IMR-90 (cell line): ENCODE measurements at regions not wholly inside any gene's neighbourhood (a gene's known extent, or its start where the extent isn't known, plus 50 kb on each side); places are given as distances from the start of the nearest gene placed in this dataset.

ENCODE experiments used
- ATAC-seq: fragments of 200-7000 bp; cut with Tn5 transposase; 2 replicates; pipeline ENCODE4 v1.9.1; 2020; ENCODE audit warnings: low read depth, mild to moderate bottlenecking, moderate library complexity
- BruUV-seq: library from RNA; stranded (reverse); fragments of 400-500 nt; replicated peaks from 2 replicates; lab custom pipeline; 2021; lab: Mats Ljungman, UMichigan
- CTCF ChIA-PET: fragments of 300-600 bp; formaldehyde crosslinking; extraction: SDS; loops from one replicate; lab custom pipeline; 2021; ENCODE audit warnings: antibody characterized with exemption; lab: Yijun Ruan, JAX
- POLR2A ChIA-PET: fragments of 300-600 bp; sonication (Branson Sonifier 250); formaldehyde crosslinking; loops from one replicate; lab custom pipeline; 2022; ENCODE audit warnings: antibody characterized with exemption; ENCODE audit not compliant: unreplicated experiment; lab: Charles Lee
- DNase-seq: peaks from one replicate; pipeline ENCODE4 v3.0.0; 2013
- H2AFZ ChIP-seq: replicated peaks from 2 replicates; pipeline ENCODE3; 2013; ENCODE audit warnings: low read length, mild to moderate bottlenecking; ENCODE audit not compliant: poor library complexity
- H2AK5ac ChIP-seq: 2 replicates; pipeline ENCODE4 v1.6.1; 2013; ENCODE audit warnings: low read depth, low read length, inconsistent platforms
- H2AK9ac ChIP-seq: replicated peaks from 2 replicates; pipeline ENCODE3; 2013; ENCODE audit warnings: mild to moderate bottlenecking, low read depth, low read length, moderate library complexity; ENCODE audit not compliant: poor library complexity
- H2BK120ac ChIP-seq: 2 replicates; pipeline ENCODE4 v1.6.1; 2013; ENCODE audit warnings: low read depth, low read length, inconsistent platforms
- H2BK15ac ChIP-seq: 3 replicates; pipeline ENCODE4 v1.6.1; 2013; ENCODE audit warnings: low read depth, low read length, inconsistent platforms
- H2BK20ac ChIP-seq: 2 replicates; pipeline ENCODE4 v1.6.1; 2013; ENCODE audit warnings: low read depth, mild to moderate bottlenecking, inconsistent platforms, low read length, moderate library complexity
- H2BK5ac ChIP-seq: 2 replicates; pipeline ENCODE4 v1.6.1; 2013; ENCODE audit warnings: mild to moderate bottlenecking, low read depth, low read length, inconsistent platforms; ENCODE audit not compliant: poor library complexity, severe bottlenecking
- H3K14ac ChIP-seq: replicated peaks from 2 replicates; pipeline ENCODE4 v1.6.1; 2013; ENCODE audit warnings: low read depth, low read length, inconsistent platforms
- H3K18ac ChIP-seq: 2 replicates; pipeline ENCODE4 v1.6.1; 2013; ENCODE audit warnings: low read depth, low read length, control low read depth
- H3K23ac ChIP-seq: 2 replicates; pipeline ENCODE4 v1.6.1; 2013; ENCODE audit warnings: low read depth, low read length, inconsistent platforms
- H3K27ac ChIP-seq: 2 replicates; pipeline ENCODE4 v1.5.1; 2013; ENCODE audit warnings: mild to moderate bottlenecking, control low read depth, low read length; ENCODE audit not compliant: insufficient read depth
- H3K27me3 ChIP-seq: 2 replicates; pipeline ENCODE4 v1.6.1; 2013; ENCODE audit warnings: low read length; ENCODE audit not compliant: control insufficient read depth, insufficient read depth
- H3K36me3 ChIP-seq: 2 replicates; pipeline ENCODE4 v1.6.1; 2013; ENCODE audit warnings: low read length, mixed read lengths; ENCODE audit not compliant: control insufficient read depth, insufficient read depth
- H3K4ac ChIP-seq: 2 replicates; pipeline ENCODE4 v1.6.1; 2013; ENCODE audit warnings: low read depth, low read length, inconsistent platforms
- H3K4me1 ChIP-seq: 2 replicates; pipeline ENCODE4 v1.6.1; 2013; ENCODE audit warnings: low read length, mixed read lengths; ENCODE audit not compliant: control insufficient read depth, insufficient read depth
- H3K4me2 ChIP-seq: 2 replicates; pipeline ENCODE4 v1.6.1; 2013; ENCODE audit warnings: low read depth, mild to moderate bottlenecking, control low read depth, low read length, moderate library complexity
- H3K4me3 ChIP-seq: 2 replicates; pipeline ENCODE4 v1.5.1; 2013; ENCODE audit warnings: low read depth, mild to moderate bottlenecking, control low read depth, low read length, moderate library complexity; ENCODE audit not compliant: insufficient read depth
- H3K56ac ChIP-seq: 2 replicates; pipeline ENCODE4 v1.6.1; 2013; ENCODE audit warnings: low read length, inconsistent platforms; ENCODE audit not compliant: insufficient read depth; ENCODE audit errors: extremely low read depth
- H3K79me1 ChIP-seq, 2 experiments: 2 replicates each; pipeline ENCODE4 v1.6.1; 2013; ENCODE audit warnings: low read length in 2 of 2, inconsistent platforms in 1 of 2, low read depth in 1 of 2
- H3K9ac ChIP-seq: 2 replicates; pipeline ENCODE4 v1.6.1; 2013; ENCODE audit warnings: low read depth, low read length, control low read depth
- H3K9me1 ChIP-seq: 2 replicates; pipeline ENCODE4 v1.6.1; 2013; ENCODE audit warnings: low read length, inconsistent platforms; ENCODE audit not compliant: insufficient read depth
- H3K9me3 ChIP-seq: 2 replicates; pipeline ENCODE4 v1.6.1; 2013; ENCODE audit warnings: low read length; ENCODE audit not compliant: control insufficient read depth, insufficient read depth
- H4K20me1 ChIP-seq: 2 replicates; pipeline ENCODE4 v1.6.1; 2013; ENCODE audit warnings: low read length, inconsistent platforms; ENCODE audit not compliant: insufficient read depth
- H4K5ac ChIP-seq: 2 replicates; pipeline ENCODE4 v1.6.1; 2013; ENCODE audit warnings: mild to moderate bottlenecking, low read depth, low read length, control low read depth
- H4K8ac ChIP-seq, 2 experiments: 2 replicates each; pipeline ENCODE4 v1.6.1; 2013; ENCODE audit warnings: low read depth in 2 of 2, low read length in 2 of 2, control low read depth in 1 of 2, inconsistent platforms in 1 of 2
- H4K91ac ChIP-seq: 2 replicates; pipeline ENCODE4 v1.6.1; 2013; ENCODE audit warnings: low read depth, low read length, inconsistent platforms; ENCODE audit not compliant: insufficient read depth
- BHLHE40 ChIP-seq: fragments of 150-350 bp; IDR thresholded peaks from 2 replicates; pipeline ENCODE4 v1.6.1; 2016; ENCODE audit warnings: mild to moderate bottlenecking, low read depth, low read length
- CEBPB ChIP-seq: IDR thresholded peaks from 2 replicates; pipeline ENCODE4 v1.6.1; 2012; ENCODE audit warnings: low read depth, low read length, improper control_type of control experiment
- CHD1 ChIP-seq: IDR thresholded peaks from 2 replicates; pipeline ENCODE4 v1.6.1; 2012; ENCODE audit warnings: low read depth, low read length, improper control_type of control experiment
- CTCF ChIP-seq: conservative IDR thresholded peaks from 2 replicates; pipeline ENCODE4 v1.5.1; 2012; ENCODE audit warnings: mild to moderate bottlenecking, low read depth, low read length, improper control_type of control experiment
- ELK1 ChIP-seq: fragments of 150-350 bp; IDR thresholded peaks from 2 replicates; pipeline ENCODE4 v1.6.1; 2016; ENCODE audit warnings: low read depth, mild to moderate bottlenecking, low read length, moderate library complexity, borderline replicate concordance
- FOS ChIP-seq: fragments of 150-350 bp; IDR thresholded peaks from 2 replicates; pipeline ENCODE4 v1.6.1; 2016; ENCODE audit warnings: low read depth, low read length
- MAFK ChIP-seq: IDR thresholded peaks from 2 replicates; pipeline ENCODE4 v1.6.1; 2012; ENCODE audit warnings: low read depth, low read length, improper control_type of control experiment
- MAZ ChIP-seq: IDR thresholded peaks from 2 replicates; pipeline ENCODE4 v1.6.1; 2012; ENCODE audit warnings: low read depth, mild to moderate bottlenecking, low read length, improper control_type of control experiment, moderate library complexity, borderline replicate concordance
- MXI1 ChIP-seq: IDR thresholded peaks from 2 replicates; pipeline ENCODE4 v1.6.1; 2012; ENCODE audit warnings: low read depth, mild to moderate bottlenecking, low read length, moderate library complexity, borderline replicate concordance
- NFE2L2 ChIP-seq: fragments of 150-350 bp; IDR thresholded peaks from 2 replicates; pipeline ENCODE4 v1.6.1; 2016; ENCODE audit warnings: low read depth, mild to moderate bottlenecking, low read length
- POLR2A ChIP-seq: IDR thresholded peaks from 2 replicates; pipeline ENCODE4 v1.6.1; 2012; ENCODE audit warnings: mild to moderate bottlenecking, low read depth, low read length
- RAD21 ChIP-seq: IDR thresholded peaks from 2 replicates; pipeline ENCODE4 v1.6.1; 2012; ENCODE audit warnings: low read length, improper control_type of control experiment
- RCOR1 ChIP-seq: IDR thresholded peaks from 2 replicates; pipeline ENCODE4 v1.6.1; 2012; ENCODE audit warnings: mild to moderate bottlenecking, low read length, improper control_type of control experiment; ENCODE audit not compliant: insufficient replicate concordance
- RFX5 ChIP-seq: IDR thresholded peaks from 2 replicates; pipeline ENCODE4 v1.8.0; 2012; ENCODE audit warnings: low read depth, mild to moderate bottlenecking, low read length, moderate library complexity
- SMC3 ChIP-seq: fragments of 150-350 bp; IDR thresholded peaks from 2 replicates; pipeline ENCODE4 v1.6.1; 2016; ENCODE audit warnings: low read depth, mild to moderate bottlenecking, antibody characterized with exemption, low read length, moderate library complexity
- USF2 ChIP-seq: fragments of 150-350 bp; IDR thresholded peaks from 2 replicates; pipeline ENCODE4 v1.6.1; 2017; ENCODE audit warnings: mild to moderate bottlenecking, antibody characterized with exemption, low read length, low read depth
- WGBS, 2 experiments: methylation state at CpG; one replicate each; pipeline versions ENCODE4 v1.1.5 to v1.1.7; 2013; ENCODE audit warnings: missing lambda C conversion rate in 2 of 2; ENCODE audit not compliant: insufficient read length in 1 of 2; ENCODE audit errors: extremely low coverage in 2 of 2; 5-methylcytosine and 5-hydroxymethylcytosine counted together
- dilution Hi-C: fragments of 300-500 bp; cut with HindIII; formaldehyde crosslinking; loops from one replicate; pipeline ENCODE4 v1.14.3; 2018; ENCODE audit warnings: low sequenced_read_pairs; ENCODE audit not compliant: unreplicated experiment
- in situ Hi-C: fragments of 300-500 bp; cut with MboI; formaldehyde crosslinking; loops from 3 replicates; pipeline ENCODE4 v1.14.3; 2019; ENCODE audit warnings: low sequenced_read_pairs, inconsistent platforms, mixed read lengths
- intact Hi-C: fragments of 100-400 bp; cut with micrococcal nuclease; formaldehyde crosslinking; loops from 2 replicates; pipeline ENCODE4 v1.10.0; 2022

- intact Hi-C loops = no loop called here
- CTCF ChIA-PET = no interaction called here
- DNase-seq = no peak
- no peak overlapping the region for H2BK120ac ChIP-seq
- no peaks in the 10 kb centered on the region for H3K9me3 ChIP-seq
- H3K9ac ChIP-seq = no peak overlapping the region
- no peaks in the 10 kb centered on the region for H3K79me1 ChIP-seq
- H3K36me3 ChIP-seq = no peaks in the 10 kb centered on the region
- no peak overlapping the region for H4K8ac ChIP-seq
- no peak overlapping the region for H3K56ac ChIP-seq
- no peak overlapping the region for H4K91ac ChIP-seq
- H3K18ac ChIP-seq = no peak overlapping the region
- no peak overlapping the region for H2BK15ac ChIP-seq
- ATAC-seq = no peak
- H3K4me3 ChIP-seq = no peak overlapping the region
- H3K27ac ChIP-seq = no peak overlapping the region
- H2AK5ac ChIP-seq = no peak overlapping the region
- no peak overlapping the region for H4K5ac ChIP-seq
- no peaks in the 10 kb centered on the region for H4K20me1 ChIP-seq
- POLR2A ChIA-PET = no interaction called here
- no peak overlapping the region for H3K23ac ChIP-seq
- peaks cover 20% of the 10 kb centered on the region for H3K27me3 ChIP-seq
- dilution Hi-C loops = no loop called here
- no peak overlapping the region for H3K14ac ChIP-seq
- in situ Hi-C loops = no loop called here
- H2BK20ac ChIP-seq = no peak overlapping the region
- no peak overlapping the region for H2BK5ac ChIP-seq
- H2AFZ ChIP-seq = no peak overlapping the region
- no TSS peak for BruUV-seq
- no peaks in the 10 kb centered on the region; the same call in 1 of the 2 replicates for H3K4me1 ChIP-seq
- H3K9me1 ChIP-seq = no peaks in the 10 kb centered on the region
- TF ChIP-seq USF2 = no peak
- TF ChIP-seq MXI1 = no peak
- no peak for TF ChIP-seq CEBPB
- TF ChIP-seq FOS = no peak
- TF ChIP-seq POLR2A = no peak
- TF ChIP-seq RCOR1 = no peak
- no peak for TF ChIP-seq MAZ
- TF ChIP-seq BHLHE40 = no peak
- TF ChIP-seq MAFK = no peak
- no peak for TF ChIP-seq NFE2L2
- no peak for TF ChIP-seq CTCF
- no peak for TF ChIP-seq RFX5
- no peak for TF ChIP-seq SMC3
- TF ChIP-seq ELK1 = no peak
- no peak for TF ChIP-seq CHD1
- TF ChIP-seq RAD21 = no peak
- H2AK9ac ChIP-seq = no peak overlapping the region
- WGBS, 2 experiments = 70% methylated on average over 4 of the region's 6 CpGs; no CpG with 5 or more reads in 1 of the 2 experiments
- no peak overlapping the region for H3K4me2 ChIP-seq
- H3K4ac ChIP-seq = no peak overlapping the region
Measured at GRCh38 chr10:78476844-78477243, 443.2 kb downstream of the RPS24 start.
